A549 (cell line): ENCODE measurements at regions not wholly inside any gene's neighbourhood (a gene's known extent, or its start where the extent isn't known, plus 50 kb on each side); places are given as distances from the start of the nearest gene placed in this dataset.

Source experiments
- ATAC-seq, 2 experiments: fragments of 200-7000 bp in 1 of 2; fragments of >200 bp in 1 of 2; cut with Nextera tagmentation in 1 of 2; cut with Tn5 transposase in 1 of 2; 3 replicates each; pipeline versions ENCODE4 v1.8.0 to v1.9.1; 2018 to 2020; ENCODE audit warnings: mild to moderate bottlenecking in 1 of 2, moderate library complexity in 1 of 2
- CTCF ChIA-PET: fragments of 300-600 bp; sonication (Branson Sonifier 250); formaldehyde crosslinking; extraction: SDS; loops from one replicate; lab custom pipeline; 2021; ENCODE audit warnings: antibody characterized with exemption, inconsistent platforms; lab: Yijun Ruan, JAX
- POLR2A ChIA-PET: fragments of 350-600 bp; formaldehyde crosslinking; extraction: SDS; loops from one replicate; lab custom pipeline; 2021; ENCODE audit warnings: antibody characterized with exemption, inconsistent platforms; lab: Yijun Ruan, JAX
- DNase-seq, 2 experiments: peaks; one replicate each; pipeline versions ENCODE4 v3.0.0 to v3.0.0-alpha.2; 2011 to 2016; ENCODE audit warnings: low read depth in 1 of 2, low spot score in 1 of 2
- FAIRE-seq: peaks from 2 replicates; lab custom pipeline; 2011; peaks lifted over from hg19 to GRCh38; lab: Jason Lieb, UNC
- H3K27ac ChIP-seq, 2 experiments: fragments of >200 bp; sonication (Bioruptor Twin); formaldehyde crosslinking; 3 replicates each; pipeline ENCODE4 v1.5.1; 2016 to 2017
- H3K4me1 ChIP-seq: fragments of >200 bp; sonication (Bioruptor Twin); formaldehyde crosslinking; 3 replicates; pipeline ENCODE4 v1.6.1; 2016
- H3K4me2 ChIP-seq: fragments of >200 bp; sonication (Bioruptor Twin); formaldehyde crosslinking; 3 replicates; pipeline ENCODE4 v1.6.1; 2016
- H3K4me3 ChIP-seq: fragments of >200 bp; sonication (Bioruptor Twin); formaldehyde crosslinking; 3 replicates; pipeline ENCODE4 v1.5.1; 2016
- H3K9me3 ChIP-seq: fragments of >200 bp; sonication (Bioruptor Twin); formaldehyde crosslinking; 3 replicates; pipeline ENCODE4 v1.6.1; 2016
- BCL3 ChIP-seq: fragments of >200 bp; sonication (Bioruptor Twin); formaldehyde crosslinking; IDR thresholded peaks from 3 replicates; pipeline ENCODE4 v1.6.1; 2016
- BHLHE40 ChIP-seq: IDR thresholded peaks from 2 replicates; pipeline ENCODE4 v1.6.1; 2012; ENCODE audit warnings: low read depth, low read length, inconsistent platforms
- CBX2 ChIP-seq: fragments of 200-600 bp; sonication (generic); IDR thresholded peaks from 2 replicates; pipeline ENCODE4 v1.6.1; 2016; ENCODE audit warnings: low read depth, mild to moderate bottlenecking, borderline replicate concordance
- CBX8 ChIP-seq: fragments of 200-600 bp; sonication (generic); IDR thresholded peaks from 2 replicates; pipeline ENCODE4 v1.6.1; 2016
- CEBPB ChIP-seq, 2 experiments: fragments of >200 bp in 1 of 2; sonication (Bioruptor Twin) in 1 of 2; formaldehyde crosslinking in 1 of 2; IDR thresholded peaks; 2 replicates each; pipeline ENCODE4 v1.6.1; 2012 to 2016
- CHD2 ChIP-seq: fragments of 150-350 bp; IDR thresholded peaks from 2 replicates; pipeline ENCODE4 v1.6.1; 2014; ENCODE audit warnings: low read length; ENCODE audit not compliant: partially characterized antibody
- CHD4 ChIP-seq: fragments of 200-600 bp; sonication (generic); IDR thresholded peaks from 2 replicates; pipeline ENCODE4 v1.6.1; 2016; ENCODE audit warnings: antibody characterized with exemption, mild to moderate bottlenecking, borderline replicate concordance
- CTCF ChIP-seq: fragments of >200 bp; sonication (Bioruptor Twin); formaldehyde crosslinking; IDR thresholded peaks from 3 replicates; pipeline ENCODE4 v1.5.1; 2016
- ELK1 ChIP-seq: fragments of 150-350 bp; IDR thresholded peaks from 2 replicates; pipeline ENCODE4 v1.6.1; 2014; ENCODE audit warnings: low read depth, mild to moderate bottlenecking, low read length
- FOSL2 ChIP-seq, 2 experiments: fragments of 450-650 bp in 1 of 2; fragments of >200 bp in 1 of 2; sonication (Bioruptor Twin) in 1 of 2; formaldehyde crosslinking; IDR thresholded peaks; 2 replicates each; pipeline versions ENCODE4 v1.5.0 to v1.6.1; 2016 to 2020; ENCODE audit warnings: mild to moderate bottlenecking in 1 of 2, moderate library complexity in 1 of 2
- HEYL ChIP-seq: fragments of 250-450 bp; sonication (Bioruptor Pico); IDR thresholded peaks from 2 replicates; pipeline ENCODE4 v1.8.0; 2021; ENCODE audit warnings: mild to moderate bottlenecking, moderate library complexity
- HOXB13 ChIP-seq: fragments of 250-450 bp; sonication (Bioruptor Pico); IDR thresholded peaks from 2 replicates; pipeline ENCODE4 v1.5.0; 2020; ENCODE audit warnings: low read depth, mild to moderate bottlenecking, moderate library complexity
- JUN ChIP-seq, 2 experiments: fragments of >200 bp; sonication (Bioruptor Twin); formaldehyde crosslinking; IDR thresholded peaks; 2 replicates in 1 of 2; 3 replicates in 1 of 2; pipeline ENCODE4 v1.6.1; 2016 to 2017
- JUNB ChIP-seq: fragments of >200 bp; sonication (Bioruptor Twin); formaldehyde crosslinking; IDR thresholded peaks from 2 replicates; pipeline ENCODE4 v1.6.1; 2016
- KDM5A ChIP-seq: fragments of 200-600 bp; sonication (generic); IDR thresholded peaks from 2 replicates; pipeline ENCODE4 v1.6.1; 2016; ENCODE audit warnings: antibody characterized with exemption, mild to moderate bottlenecking
- MAX ChIP-seq: IDR thresholded peaks from 2 replicates; pipeline ENCODE4 v1.6.1; 2012
- MYC ChIP-seq: IDR thresholded peaks from 2 replicates; pipeline ENCODE4 v1.6.1; 2012; ENCODE audit warnings: mild to moderate bottlenecking, inconsistent platforms, low read length, improper control_type of control experiment, borderline replicate concordance
- NPAS2 ChIP-seq: fragments of 250-450 bp; sonication (Bioruptor Pico); IDR thresholded peaks from 2 replicates; pipeline ENCODE4 v1.8.0; 2022; ENCODE audit warnings: mild to moderate bottlenecking, moderate library complexity, borderline replicate concordance
- PBX3 ChIP-seq: IDR thresholded peaks from 2 replicates; pipeline ENCODE4 v1.6.1; 2012
- POLR2A ChIP-seq: IDR thresholded peaks from 2 replicates; pipeline ENCODE4 v1.6.1; 2012; ENCODE audit warnings: mild to moderate bottlenecking, low read length
- RARB ChIP-seq: fragments of 250-450 bp; sonication (Bioruptor Pico); IDR thresholded peaks from 2 replicates; pipeline ENCODE4 v1.8.0; 2021; ENCODE audit warnings: mild to moderate bottlenecking, moderate library complexity
- RCOR1 ChIP-seq: fragments of 150-350 bp; IDR thresholded peaks from 2 replicates; pipeline ENCODE4 v1.6.1; 2014; ENCODE audit warnings: antibody characterized with exemption, low read length, low read depth
- RFX5 ChIP-seq: fragments of 450-650 bp; IDR thresholded peaks from 2 replicates; pipeline ENCODE4 v1.7.1; 2014; ENCODE audit warnings: antibody characterized with exemption, mild to moderate bottlenecking, moderate library complexity
- SMC3 ChIP-seq: fragments of >200 bp; sonication (Bioruptor Twin); formaldehyde crosslinking; IDR thresholded peaks from 3 replicates; pipeline ENCODE4 v1.6.1; 2018; ENCODE audit warnings: inconsistent platforms
- ZC3H11A ChIP-seq: fragments of 450-650 bp; IDR thresholded peaks from 2 replicates; pipeline ENCODE4 v1.6.1; 2014; ENCODE audit warnings: antibody characterized with exemption, mild to moderate bottlenecking
- ZNF302 ChIP-seq: fragments of 250-450 bp; sonication (Bioruptor Pico); IDR thresholded peaks from 2 replicates; pipeline ENCODE4 v1.9.0; 2021; ENCODE audit warnings: inconsistent platforms, mild to moderate bottlenecking, moderate library complexity
- ZSCAN20 ChIP-seq: fragments of 250-450 bp; sonication (Bioruptor Pico); IDR thresholded peaks from 2 replicates; pipeline ENCODE4 v1.8.0; 2022; ENCODE audit warnings: mild to moderate bottlenecking, moderate library complexity
- WGBS: methylation state at CpG from one replicate; pipeline ENCODE4 v1.1.6; 2017; ENCODE audit errors: missing lambda C conversion rate; 5-methylcytosine and 5-hydroxymethylcytosine counted together

- Histone ChIP-seq H3K4me2 (no peak overlapping the region), H3K4me3 (no peak overlapping the region), H3K27ac (no peak overlapping the region), H3K4me1 (no peaks in the 10 kb centered on the region), H3K9me3 (no peaks in the 10 kb centered on the region)
- FAIRE-seq (no peak), ATAC-seq (no peak), DNase-seq (no peak)
- 19% methylated on average over 2 of the region's 2 CpGs for WGBS
- CTCF ChIA-PET = no interaction called here
- TF ChIP-seq ZC3H11A (no peak), ELK1 (no peak), KDM5A (no peak), NPAS2 (no peak), RFX5 (no peak), MAX (no peak), HOXB13 (CRISPR knock-in tag) (no peak), JUN (IDR thresholded peaks at IDR 0.05) (no peak), PBX3 (no peak), ZNF302 (CRISPR knock-in tag) (no peak), SMC3 (no peak), CHD4 (no peak), ZSCAN20 (CRISPR knock-in tag) (no peak), MYC (no peak), BCL3 (no peak), FOSL2 (IDR thresholded peaks at IDR 0.05) (no peak), FOSL2 (CRISPR knock-in tag; IDR thresholded peaks at IDR 0.05) (no peak), BHLHE40 (no peak), CHD2 (no peak), RCOR1 (no peak)
- POLR2A ChIA-PET = no interaction called here
Measured at GRCh38 chr12:25728056-25728595, 175.0 kb upstream of the LMNTD1 start.

GRCh38 chr12:25730489-25731349 is 177.6 kb upstream of the LMNTD1 start:
- 35% methylated on average over 5 of the region's 5 CpGs for WGBS
- DNase-seq = no peak
- CTCF ChIA-PET = no interaction called here
- Histone ChIP-seq H3K9me3 (no peaks in the 10 kb centered on the region), H3K4me1 (no peaks in the 10 kb centered on the region), H3K4me3 (no peak overlapping the region)
- 0 out of 6 replicates have a peak, but pooled peaks of 1 of the 2 experiments have one; percentile 23 for ATAC-seq
- no peak for FAIRE-seq
- no peak for TF ChIP-seq JUNB
- no peak for TF ChIP-seq CBX2
- TF ChIP-seq CHD4 = no peak
- no peak for TF ChIP-seq CTCF
- no peak for TF ChIP-seq HEYL (CRISPR knock-in tag)
- TF ChIP-seq JUN (IDR thresholded peaks at IDR 0.05) = no peak
- TF ChIP-seq CBX8 = no peak
- no peak for TF ChIP-seq POLR2A
- no peak for TF ChIP-seq CEBPB (IDR thresholded peaks at IDR 0.05)
- no peak for TF ChIP-seq MAX
- no peak for TF ChIP-seq RARB (CRISPR knock-in tag)
- no peak for TF ChIP-seq RCOR1
- TF ChIP-seq, all 56 proteins: peak for 0
- POLR2A ChIA-PET = no interaction called here
- H3K27ac ChIP-seq = no peak overlapping the region
- H3K4me2 ChIP-seq = no peak overlapping the region
